HL-60 (cell line): ENCODE measurements at regions not wholly inside any gene's neighbourhood (a gene's known extent, or its start where the extent isn't known, plus 50 kb on each side); places are given as distances from the start of the nearest gene placed in this dataset.
A peak's percentile ranks its signal among the peaks of the same experiment; 100 is the strongest.

Experiments used
- DNase-seq, 2 experiments: peaks; one replicate each; pipeline ENCODE4 v3.0.0-alpha.2; 2010 to 2020; ENCODE audit warnings: low read depth in 1 of 2, low spot score in 1 of 2
- H3K27ac ChIP-seq: fragments of 250-450 bp; sonication (Bioruptor Pico); replicated peaks from 2 replicates; pipeline ENCODE4 v1.5.1; 2020; ENCODE audit warnings: mild to moderate bottlenecking, moderate library complexity
- H3K27me3 ChIP-seq: fragments of 250-450 bp; sonication (Bioruptor Pico); 2 replicates; pipeline ENCODE4 v1.5.1; 2021; ENCODE audit warnings: mild to moderate bottlenecking, moderate library complexity; ENCODE audit not compliant: insufficient read depth, poor library complexity, severe bottlenecking
- H3K4me3 ChIP-seq: replicated peaks from 2 replicates; pipeline ENCODE4 v1.5.1; 2011; ENCODE audit warnings: mild to moderate bottlenecking, control low read depth, low read length; ENCODE audit not compliant: insufficient read depth
- CTCF ChIP-seq: IDR thresholded peaks from one replicate; pipeline ENCODE4 v1.5.1; 2011; ENCODE audit warnings: low read length, control low read depth, inconsistent platforms; ENCODE audit not compliant: insufficient read depth
- GABPA ChIP-seq: IDR thresholded peaks from 2 replicates; pipeline ENCODE4 v1.6.1; 2012; ENCODE audit warnings: low read depth
- POLR2AphosphoS5 ChIP-seq: IDR thresholded peaks from 2 replicates; pipeline ENCODE4 v1.6.1; 2012; ENCODE audit warnings: low read depth
- REST ChIP-seq: IDR thresholded peaks from 2 replicates; pipeline ENCODE4 v1.6.1; 2012; ENCODE audit warnings: low read depth; ENCODE audit not compliant: insufficient replicate concordance
- SPI1 ChIP-seq: IDR thresholded peaks from 2 replicates; pipeline ENCODE4 v1.6.1; 2012; ENCODE audit warnings: low read depth, mild to moderate bottlenecking, borderline replicate concordance

GRCh38 chr18:56119681-56120080, 518.7 kb downstream of the TXNL1 start:
- Histone ChIP-seq H3K27ac (no peak overlapping the region), H3K4me3 (no peak overlapping the region), H3K27me3 (no peaks in the 10 kb centered on the region)
- no peak for TF ChIP-seq CTCF
- TF ChIP-seq REST = no peak
- DNase-seq = no peak

GRCh38 chr18:56118422-56118821, 520.0 kb downstream of the TXNL1 start:
- no peaks in the 10 kb centered on the region for H3K27me3 ChIP-seq
- H3K27ac ChIP-seq = no peak overlapping the region
- no peak overlapping the region for H3K4me3 ChIP-seq
- TF ChIP-seq GABPA (no peak), REST (no peak)
- DNase-seq = no peak

- DNase-seq = no peak
- no peak overlapping the region for H3K27ac ChIP-seq
Measured at GRCh38 chr18:56115071-56116015, 523.0 kb downstream of the TXNL1 start.

GRCh38 chr18:56112984-56113383, 525.0 kb upstream of the TCF4 start:
- H3K4me3 ChIP-seq = no peak overlapping the region
- TF ChIP-seq POLR2AphosphoS5 = no peak
- no peak for TF ChIP-seq CTCF
- TF ChIP-seq GABPA = no peak
- no peak for DNase-seq
- no peak overlapping the region for H3K27ac ChIP-seq
- no peaks in the 10 kb centered on the region for H3K27me3 ChIP-seq

More at GRCh38 chr18:56115071-56116015, 523.0 kb downstream of the TXNL1 start:
- H3K27me3 ChIP-seq = no peaks in the 10 kb centered on the region
- TF ChIP-seq GABPA = no peak
- TF ChIP-seq SPI1 = peak; percentile 65; the same call in 1 of the 2 replicates
- H3K4me3 ChIP-seq = no peak overlapping the region
